ENCODE measurements at regions not wholly inside any gene's neighbourhood (a gene's known extent, or its start where the extent isn't known, plus 50 kb on each side); places are given as distances from the start of the nearest gene placed in this dataset.

- no peak overlapping the region for H2BK20ac ChIP-seq (ENCODE audit: low read depth, low read length)
- H3K27ac ChIP-seq (ENCODE audit: insufficient read depth, low read length) = no peak overlapping the region
- no peak overlapping the region for H2AK9ac ChIP-seq (replicated peaks; ENCODE audit: low read depth, low read length, poor library complexity)
- H3K4ac ChIP-seq (ENCODE audit: low read depth, low read length) = no peak overlapping the region
- no peaks in the 10 kb centered on the region for H3K9me1 ChIP-seq (ENCODE audit: insufficient read depth, low read length)
- H2BK5ac ChIP-seq (ENCODE audit: low read depth, low read length, poor library complexity, severe bottlenecking) = no peak overlapping the region
- TF ChIP-seq RCOR1 (IDR thresholded peaks at IDR 0.05; ENCODE audit: insufficient replicate concordance, low read length) (no peak), USF2 (IDR thresholded peaks at IDR 0.05; ENCODE audit: low read depth, low read length) (no peak), SMC3 (IDR thresholded peaks at IDR 0.05; ENCODE audit: low read depth, low read length) (no peak), ELK1 (IDR thresholded peaks at IDR 0.05; ENCODE audit: borderline replicate concordance, low read depth, low read length) (no peak), CHD1 (IDR thresholded peaks at IDR 0.05; ENCODE audit: low read depth, low read length) (no peak), MXI1 (IDR thresholded peaks at IDR 0.05; ENCODE audit: borderline replicate concordance, low read depth, low read length) (no peak), NFE2L2 (IDR thresholded peaks at IDR 0.05; ENCODE audit: low read depth, low read length) (no peak), BHLHE40 (IDR thresholded peaks at IDR 0.05; ENCODE audit: low read depth, low read length) (no peak), POLR2A (IDR thresholded peaks at IDR 0.05; ENCODE audit: low read depth, low read length) (no peak)
- H4K91ac ChIP-seq (ENCODE audit: insufficient read depth, low read depth, low read length) = no peak overlapping the region
- no peaks in the 10 kb centered on the region for H3K4me1 ChIP-seq (ENCODE audit: control insufficient read depth, insufficient read depth, low read length)
- no peak for DNase-seq
- H3K56ac ChIP-seq (ENCODE audit: extremely low read depth, insufficient read depth, low read length) = no peak overlapping the region
- intact Hi-C loops (cut with micrococcal nuclease) (no loop called here), dilution Hi-C loops (cut with HindIII; ENCODE audit: low sequenced_read_pairs, unreplicated experiment) (no loop called here), in situ Hi-C loops (cut with MboI; ENCODE audit: low sequenced_read_pairs) (no loop called here)
- no peaks in the 10 kb centered on the region for H4K20me1 ChIP-seq (ENCODE audit: insufficient read depth, low read length)
- no peak for ATAC-seq (ENCODE audit: low read depth)
- WGBS, 2 experiments (ENCODE audit: extremely low coverage in 2 of 2, insufficient read length in 1 of 2) = no CpG with 5 or more reads among the region's 1 CpG
- no peak overlapping the region for H4K5ac ChIP-seq (ENCODE audit: low read depth, low read length)
- H2BK15ac ChIP-seq (ENCODE audit: low read depth, low read length) = no peak overlapping the region
- no peak overlapping the region for H3K4me3 ChIP-seq (ENCODE audit: insufficient read depth, low read depth, low read length)
- no peak overlapping the region for H3K14ac ChIP-seq (replicated peaks; ENCODE audit: low read depth, low read length)
- no peak overlapping the region for H3K18ac ChIP-seq (ENCODE audit: low read depth, low read length)
- H3K27me3 ChIP-seq (ENCODE audit: control insufficient read depth, insufficient read depth, low read length) = no peaks in the 10 kb centered on the region
- H4K8ac ChIP-seq (ENCODE audit: low read depth in 2 of 2, low read length in 2 of 2) = no peak overlapping the region
- BruUV-seq (replicated peaks) = no TSS peak
- ChIA-PET POLR2A (ENCODE audit: unreplicated experiment) (no interaction called here), CTCF (interaction anchor here (0.7 kb wide), 1 partner anchor 341 kb away, joined by 3 read pairs; no protein-coding TSS in a partner anchor)
- H3K36me3 ChIP-seq (ENCODE audit: control insufficient read depth, insufficient read depth, low read length) = no peaks in the 10 kb centered on the region
- H3K9ac ChIP-seq (ENCODE audit: low read depth, low read length) = no peak overlapping the region
- H2AK5ac ChIP-seq (ENCODE audit: low read depth, low read length) = no peak overlapping the region
- H3K23ac ChIP-seq (ENCODE audit: low read depth, low read length) = no peak overlapping the region
- H3K9me3 ChIP-seq (ENCODE audit: control insufficient read depth, insufficient read depth, low read length) = peaks cover 2% of the 10 kb centered on the region
- H3K4me2 ChIP-seq (ENCODE audit: low read depth, low read length) = no peak overlapping the region
- H2BK120ac ChIP-seq (ENCODE audit: low read depth, low read length) = no peak overlapping the region
- H2AFZ ChIP-seq (replicated peaks; ENCODE audit: low read length, poor library complexity) = no peak overlapping the region
- no peaks in the 10 kb centered on the region for H3K79me1 ChIP-seq (ENCODE audit: low read depth in 1 of 2, low read length in 2 of 2)
Measured at GRCh38 chr2:78538322-78538721, 487.2 kb upstream of the REG3G start.

Data from IMR-90 (cell line).